Erythroblast (primary cell): ENCODE measurements at regions not wholly inside any gene's neighbourhood (a gene's known extent, or its start where the extent isn't known, plus 50 kb on each side); places are given as distances from the start of the nearest gene placed in this dataset.
"Not testable (repeated sequence)": the region's sequence is repeated elsewhere in the genome, so short reads cannot be mapped to it uniquely, and the experiment has no call there.

Experiments
- DNase-seq, 2 experiments: peaks; one replicate each; lab custom pipeline; 2025; lab: John Stamatoyannopoulos, UW
- GATA1 ChIP-seq: IDR thresholded peaks from 2 replicates; pipeline ENCODE4 v1.6.1; 2011; ENCODE audit warnings: low read depth, mild to moderate bottlenecking, control low read depth, low read length, moderate library complexity

DNA sequence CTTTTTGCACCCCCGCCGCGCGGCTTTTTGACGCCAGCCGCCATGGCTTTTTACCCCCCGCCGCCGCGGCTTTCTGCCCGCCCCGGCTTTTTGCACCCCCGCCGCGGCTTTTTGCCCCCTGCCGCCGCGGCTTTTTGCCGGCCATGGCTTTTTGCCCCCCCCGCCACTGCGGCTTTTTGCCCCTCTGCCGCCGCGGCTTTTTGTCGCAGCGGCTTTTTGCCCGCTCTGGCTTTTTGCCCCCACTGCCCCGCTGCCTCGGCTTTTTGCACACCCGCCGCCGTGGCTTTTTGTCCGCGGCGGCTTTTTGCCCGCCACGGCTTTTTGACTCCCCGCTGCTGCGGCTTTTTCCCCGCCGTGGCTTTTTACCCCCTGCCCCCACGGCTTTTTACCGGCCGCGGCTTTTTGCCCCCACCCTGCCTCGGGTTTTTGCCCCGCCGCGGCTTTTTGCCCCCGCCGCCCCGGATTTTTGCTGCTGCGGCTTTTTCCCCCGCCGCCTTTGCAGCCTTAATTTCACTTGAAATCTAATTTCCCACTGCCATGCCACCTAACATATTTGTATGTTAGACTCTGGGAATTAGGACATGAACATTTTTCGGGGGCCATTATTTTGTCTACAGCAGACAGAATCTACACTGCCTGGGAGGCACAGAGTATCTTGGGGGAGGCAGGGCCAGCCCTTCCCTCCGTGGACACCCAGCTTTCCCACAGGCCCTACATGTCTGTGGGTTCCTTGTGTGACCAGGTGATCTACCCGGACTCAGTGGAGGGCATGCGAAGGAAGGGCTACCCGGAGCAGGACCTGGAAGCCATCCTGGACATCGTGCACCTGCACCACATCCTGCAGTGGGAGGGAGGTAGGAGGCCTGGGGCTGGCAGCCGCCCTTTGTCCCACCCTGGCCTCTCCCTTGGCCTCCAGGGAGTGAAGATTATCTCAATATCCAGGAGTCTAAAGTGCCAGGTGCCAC is 3031.0 kb upstream of the TEKT4 start:
- no peak for DNase-seq
- no peak for TF ChIP-seq GATA1

DNA sequence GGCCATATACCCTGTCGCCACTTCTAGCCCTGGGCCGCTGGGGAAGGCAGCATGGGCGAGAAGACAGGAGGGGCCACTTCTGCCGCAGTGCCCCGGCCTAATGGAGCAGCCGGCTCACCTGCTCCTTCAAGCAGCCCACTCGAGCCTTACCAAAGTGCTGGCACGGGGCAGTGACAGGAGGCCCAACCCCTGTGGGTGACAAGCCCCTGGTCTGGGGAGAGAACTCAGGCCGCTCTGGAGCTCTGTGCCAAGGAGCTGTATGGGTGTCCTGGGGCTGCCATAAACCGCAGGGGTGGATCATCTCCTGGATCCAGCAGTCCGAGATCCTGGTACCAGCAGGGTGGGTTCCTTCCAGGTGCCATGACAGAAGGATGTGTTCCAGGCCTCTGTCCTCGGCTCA is 3029.0 kb upstream of the TEKT4 start:
- not testable (repeated sequence) for DNase-seq

DNA sequence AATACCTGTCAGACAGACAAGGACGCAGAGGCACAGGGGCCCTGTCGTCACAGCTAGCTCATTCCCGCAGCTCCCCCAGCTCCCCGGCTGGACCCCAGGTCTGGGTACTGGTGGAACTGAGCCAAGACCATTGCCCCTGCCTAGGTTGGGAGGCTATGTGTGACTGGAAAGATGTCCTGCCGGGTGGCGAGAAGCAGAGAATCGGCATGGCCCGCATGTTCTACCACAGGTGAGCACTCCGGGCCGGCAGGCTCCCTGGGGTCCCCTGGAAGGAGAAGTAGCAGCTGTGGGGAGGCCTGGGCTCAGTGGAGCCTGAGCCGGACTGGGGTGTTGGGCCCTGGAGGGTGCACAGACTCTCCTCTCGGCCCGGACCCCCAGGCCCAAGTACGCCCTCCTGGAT is 3028.3 kb upstream of the TEKT4 start:
- DNase-seq = not testable (repeated sequence)

DNA sequence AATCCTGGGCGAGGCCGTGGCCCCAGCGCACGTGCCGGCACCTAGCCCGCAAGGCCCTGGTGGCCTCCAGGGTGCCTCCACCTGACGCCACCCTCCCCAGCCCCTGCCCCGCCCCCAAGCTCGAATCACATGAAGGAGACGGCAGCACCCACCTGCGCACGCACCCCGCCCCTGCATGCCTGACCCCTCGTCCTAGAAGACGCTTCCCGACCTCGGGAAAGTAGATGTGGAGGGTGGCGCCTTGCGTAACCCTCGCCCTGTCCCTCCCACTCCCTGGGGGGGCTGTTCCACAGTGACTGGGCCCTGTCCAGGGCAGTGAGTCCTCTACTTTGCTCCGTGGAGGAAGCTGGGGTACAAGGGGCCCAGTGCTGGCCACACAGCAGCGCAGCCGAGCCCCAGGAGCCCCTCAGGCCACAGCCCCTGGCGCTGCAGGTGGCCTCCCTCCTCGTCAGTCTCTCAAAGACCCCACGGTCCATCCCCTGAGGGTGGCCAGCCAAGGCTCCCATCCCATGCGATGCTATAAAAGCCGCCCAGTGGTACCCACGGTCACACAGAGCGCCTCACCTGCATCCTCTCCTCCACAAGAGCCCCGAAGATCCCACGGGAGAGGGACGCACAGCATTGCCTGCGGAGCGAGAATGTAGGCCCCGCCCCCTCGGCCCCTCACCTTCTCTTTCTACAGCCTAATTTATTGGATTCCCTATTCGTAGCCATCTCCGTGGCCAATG is 3027.3 kb upstream of the TEKT4 start:
- DNase-seq = not testable (repeated sequence)

DNA sequence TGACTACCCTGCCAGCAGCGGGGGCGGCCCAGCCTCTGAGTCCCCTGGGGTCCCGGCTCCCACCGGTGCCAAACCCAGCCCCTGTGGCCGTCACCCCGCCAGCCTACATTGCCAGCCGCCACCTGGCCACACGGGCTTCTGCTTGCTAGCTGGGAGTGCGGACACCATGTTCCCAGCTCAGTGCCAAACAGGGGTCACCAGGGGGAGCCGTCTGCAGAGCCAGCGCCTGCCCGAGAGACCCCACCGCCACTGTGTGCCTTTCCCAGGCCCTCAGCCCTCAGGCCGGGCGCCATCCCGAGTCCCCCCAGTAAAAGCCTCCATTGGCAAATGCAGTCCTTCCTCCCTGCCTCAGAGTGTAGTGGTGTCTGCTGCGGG is 3026.8 kb upstream of the TEKT4 start:
- not testable (repeated sequence) for DNase-seq

DNA sequence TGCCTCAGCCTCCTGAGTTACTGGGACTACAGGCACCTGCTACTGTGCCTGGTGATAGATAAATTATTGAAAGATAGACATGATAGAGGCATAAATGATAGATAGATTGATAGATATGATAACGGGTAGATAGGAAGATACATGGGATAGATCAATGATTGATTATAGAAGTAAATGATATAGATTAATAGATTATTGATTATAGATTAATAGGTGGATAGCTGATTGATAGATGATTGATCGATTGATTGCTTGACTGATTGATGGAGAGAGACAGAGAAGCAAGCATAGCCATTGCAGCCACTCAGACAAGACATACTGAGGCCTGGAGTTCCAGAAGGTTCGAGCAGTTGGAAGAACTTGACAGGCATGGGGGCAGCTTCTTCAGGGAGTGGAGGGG is 3024.8 kb upstream of the TEKT4 start:
- not testable (repeated sequence) for DNase-seq

DNA sequence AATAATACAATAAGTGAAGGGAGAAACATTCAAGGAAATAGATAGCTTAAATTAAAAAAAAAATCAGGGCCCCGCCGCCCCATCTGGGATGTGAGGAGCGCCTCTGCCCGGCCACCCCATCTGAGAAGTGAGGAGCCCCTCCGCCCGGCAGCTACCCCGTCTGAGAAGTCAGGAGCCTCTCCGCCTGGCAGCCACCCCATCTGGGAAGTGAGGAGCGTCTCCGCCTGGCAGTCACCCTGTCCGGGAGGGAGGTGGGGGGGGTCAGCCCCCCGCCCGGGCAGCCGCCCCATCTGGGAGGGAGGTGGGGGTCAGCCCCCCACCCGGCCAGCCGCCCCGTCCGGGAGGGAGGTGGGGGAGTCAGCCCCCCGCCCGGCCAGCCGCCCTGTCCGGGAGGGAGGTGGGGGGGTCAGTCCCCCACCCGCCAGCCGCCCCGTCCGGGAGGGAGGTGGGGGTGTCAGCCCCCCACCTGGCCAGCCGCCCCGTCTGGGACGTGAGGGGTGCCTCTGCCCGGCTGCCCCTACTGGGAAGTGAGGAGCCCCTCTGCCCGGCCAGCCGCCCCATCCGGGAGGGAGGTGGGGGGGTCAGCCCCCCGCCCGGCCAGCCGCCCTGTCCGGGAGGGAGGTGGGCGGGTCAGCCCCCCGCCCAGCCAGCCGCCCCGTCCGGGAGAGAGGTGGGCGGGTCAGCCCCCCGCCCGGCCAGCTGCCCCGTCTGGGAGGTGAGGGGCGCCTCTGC is 3019.4 kb upstream of the TEKT4 start:
- DNase-seq = not testable (repeated sequence)

DNA sequence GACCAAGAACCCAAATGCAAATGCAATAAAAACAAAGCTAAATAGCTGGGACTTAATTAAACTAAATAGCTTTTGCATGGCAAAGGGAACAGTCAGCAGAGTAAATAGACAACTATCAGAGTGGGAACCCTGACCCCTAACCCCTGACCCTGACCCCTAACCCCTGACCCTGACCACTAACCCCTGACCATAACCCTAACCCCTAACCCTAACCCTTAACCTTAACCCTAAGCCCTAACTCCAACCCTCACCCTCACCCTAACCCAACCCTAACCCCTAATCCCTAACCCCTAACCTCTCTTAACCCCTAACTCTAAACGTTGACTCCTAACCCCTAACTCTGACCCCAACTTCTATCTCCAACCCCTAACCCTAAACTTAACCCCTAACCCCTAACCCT is 3014.3 kb upstream of the TEKT4 start:
- DNase-seq = not testable (repeated sequence)

DNA sequence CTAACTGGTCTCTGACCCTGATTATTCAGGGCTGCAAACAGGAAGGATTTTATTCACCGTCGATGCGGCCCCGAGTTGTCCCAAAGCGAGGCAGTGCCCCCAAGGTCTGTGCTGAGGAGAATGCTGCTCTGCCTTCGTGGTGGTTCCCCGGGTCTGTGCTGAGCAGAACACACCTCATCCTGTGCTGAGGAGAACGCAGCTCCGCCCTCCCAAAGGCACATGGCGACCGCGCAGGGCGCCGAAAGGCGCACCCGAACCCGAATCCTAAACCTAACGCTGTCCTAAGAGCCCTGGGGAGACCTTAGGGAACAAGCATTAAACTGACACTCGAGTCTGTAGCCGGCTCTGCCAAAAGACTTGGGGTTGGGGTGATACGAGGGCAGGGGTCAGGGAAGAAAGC is 3013.5 kb upstream of the TEKT4 start:
- not testable (repeated sequence) for DNase-seq

DNA sequence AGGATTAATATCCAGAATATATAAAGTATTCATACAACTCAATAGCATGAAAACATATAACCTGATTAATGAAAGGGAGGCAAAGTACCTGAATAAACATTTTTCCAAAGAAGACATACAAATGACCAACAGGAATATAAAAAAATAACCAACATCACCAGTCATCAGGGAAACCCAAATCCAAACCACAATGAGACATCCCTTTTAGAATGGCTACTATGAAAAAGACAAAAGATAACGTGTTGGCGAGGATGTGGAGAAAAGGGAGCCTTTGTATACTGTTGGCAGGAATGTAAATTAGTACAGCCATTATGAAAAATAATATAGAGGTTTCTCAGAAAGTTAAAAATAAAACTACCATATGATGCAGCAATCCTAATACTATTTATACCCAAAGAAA is 2999.5 kb upstream of the TEKT4 start:
- not testable (repeated sequence) for DNase-seq

DNA sequence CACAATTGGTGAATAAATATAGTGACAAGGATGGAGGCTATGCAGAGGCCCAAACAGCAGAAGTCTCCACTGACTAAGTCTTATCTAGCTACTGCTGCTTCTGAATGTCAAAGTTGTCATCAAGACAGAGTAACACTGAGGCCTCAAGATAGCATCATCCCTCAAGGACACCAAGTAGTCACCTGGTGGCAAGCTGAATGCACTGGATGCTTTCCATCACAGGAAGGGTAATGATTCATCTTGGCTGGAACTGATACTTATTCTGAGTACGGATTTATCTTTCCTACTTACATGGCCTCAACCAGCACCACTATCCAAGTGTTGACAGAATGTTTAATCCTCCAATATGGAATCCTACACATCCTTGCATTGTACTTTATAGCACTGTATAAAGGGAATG is 2997.8 kb upstream of the TEKT4 start:
- DNase-seq = not testable (repeated sequence)

DNA sequence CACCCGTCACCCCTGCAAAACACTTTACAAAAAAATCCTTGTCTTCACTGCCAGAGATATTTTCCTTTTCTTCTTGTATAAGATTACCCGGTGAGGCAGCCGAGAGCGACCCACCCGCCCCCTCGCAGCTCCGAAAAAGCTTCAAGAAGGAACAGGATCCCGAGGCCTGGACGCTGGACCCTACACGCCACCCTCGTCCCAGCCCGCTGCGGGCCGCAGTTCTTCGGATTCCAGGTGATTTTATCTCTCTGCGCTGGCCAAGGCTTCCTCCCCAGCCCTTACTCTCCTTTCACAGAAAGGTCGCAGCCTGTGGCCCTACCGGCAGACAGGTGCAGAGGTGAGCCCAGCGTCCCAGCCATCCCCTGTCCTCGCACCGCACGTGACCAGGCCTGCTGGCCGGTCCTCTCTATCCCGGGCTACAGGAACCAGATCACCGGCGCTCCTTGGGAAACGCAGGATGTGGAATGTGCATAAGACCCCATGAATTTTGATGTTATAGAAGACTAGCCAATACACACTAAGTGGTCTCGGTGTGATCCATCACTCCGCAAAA is 2993.5 kb upstream of the TEKT4 start:
- DNase-seq = not testable (repeated sequence)

DNA sequence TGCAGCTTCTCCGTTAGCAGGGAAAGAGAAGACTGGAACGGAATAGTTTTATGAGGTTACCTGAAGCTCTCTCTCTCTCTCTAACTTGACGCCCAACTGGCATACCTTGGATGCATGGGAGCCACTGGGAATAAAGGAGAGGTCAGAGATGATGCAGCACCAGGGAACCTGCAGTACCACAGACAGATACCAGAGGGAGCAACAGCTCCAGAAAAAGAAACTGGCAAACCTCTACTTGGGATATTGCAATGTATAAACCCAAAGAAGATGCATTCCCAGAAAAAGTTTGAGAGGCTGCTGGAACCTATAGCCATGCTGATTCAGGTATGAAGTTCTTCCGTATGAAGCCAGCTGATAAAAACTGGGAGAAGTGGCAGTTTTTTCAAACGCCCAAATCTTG is 2976.1 kb upstream of the TEKT4 start:
- DNase-seq = not testable (repeated sequence)

DNA sequence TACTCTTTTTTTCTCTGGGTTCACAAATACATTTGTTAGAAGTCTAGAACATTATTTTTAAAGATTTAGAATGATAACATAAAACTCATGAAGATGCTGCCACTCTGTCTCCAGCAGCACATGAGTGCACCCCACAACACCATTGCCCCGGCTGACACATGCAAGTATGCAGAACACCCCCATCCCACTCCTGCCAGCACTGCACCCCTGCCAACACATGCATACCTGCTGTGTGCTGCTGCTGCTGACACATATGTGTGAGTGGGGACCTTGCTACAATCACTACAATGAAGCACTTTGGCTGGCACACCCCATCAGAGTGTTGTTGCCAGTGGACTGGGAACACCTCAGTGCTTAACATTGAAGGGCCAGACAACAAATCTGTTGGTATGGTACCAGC is 2953.6 kb upstream of the TEKT4 start:
- DNase-seq = not testable (repeated sequence)
